ENCODE measurements at regions not wholly inside any gene's neighbourhood (a gene's known extent, or its start where the extent isn't known, plus 50 kb on each side); places are given as distances from the start of the nearest gene placed in this dataset.

- no peak for ATAC-seq (ENCODE audit: low read depth)
- Histone ChIP-seq H3K4me1 (ENCODE audit: control insufficient read depth, insufficient read depth, low read length) (no peaks in the 10 kb centered on the region), H3K56ac (ENCODE audit: extremely low read depth, insufficient read depth, low read length) (no peak overlapping the region), H4K5ac (ENCODE audit: low read depth, low read length) (no peak overlapping the region), H3K4me3 (ENCODE audit: insufficient read depth, low read depth, low read length) (no peak overlapping the region), H2AK5ac (ENCODE audit: low read depth, low read length) (no peak overlapping the region), H4K8ac (ENCODE audit: low read depth in 2 of 2, low read length in 2 of 2) (no peak overlapping the region), H2BK20ac (ENCODE audit: low read depth, low read length) (no peak overlapping the region), H4K20me1 (ENCODE audit: insufficient read depth, low read length) (no peaks in the 10 kb centered on the region), H3K23ac (ENCODE audit: low read depth, low read length) (no peak overlapping the region), H4K91ac (ENCODE audit: insufficient read depth, low read depth, low read length) (no peak overlapping the region), H3K27ac (ENCODE audit: insufficient read depth, low read length) (no peak overlapping the region), H3K9ac (ENCODE audit: low read depth, low read length) (no peak overlapping the region), H3K14ac (replicated peaks; ENCODE audit: low read depth, low read length) (no peak overlapping the region), H3K27me3 (ENCODE audit: control insufficient read depth, insufficient read depth, low read length) (no peaks in the 10 kb centered on the region), H2BK15ac (ENCODE audit: low read depth, low read length) (no peak overlapping the region), H2BK120ac (ENCODE audit: low read depth, low read length) (no peak overlapping the region), H2AFZ (replicated peaks; ENCODE audit: low read length, poor library complexity) (no peak overlapping the region), H3K4me2 (ENCODE audit: low read depth, low read length) (no peak overlapping the region), H3K9me1 (ENCODE audit: insufficient read depth, low read length) (no peaks in the 10 kb centered on the region), H2AK9ac (replicated peaks; ENCODE audit: low read depth, low read length, poor library complexity) (no peak overlapping the region), H3K36me3 (ENCODE audit: control insufficient read depth, insufficient read depth, low read length) (no peaks in the 10 kb centered on the region), H3K79me1 (ENCODE audit: low read depth in 1 of 2, low read length in 2 of 2) (no peaks in the 10 kb centered on the region), H3K18ac (ENCODE audit: low read depth, low read length) (no peak overlapping the region), H3K4ac (ENCODE audit: low read depth, low read length) (no peak overlapping the region), H3K9me3 (ENCODE audit: control insufficient read depth, insufficient read depth, low read length) (peaks cover 56% of the 10 kb centered on the region), H2BK5ac (ENCODE audit: low read depth, low read length, poor library complexity, severe bottlenecking) (no peak overlapping the region)
- ChIA-PET CTCF (no interaction called here), POLR2A (ENCODE audit: unreplicated experiment) (no interaction called here)
- intact Hi-C loops (cut with micrococcal nuclease) (no loop called here), dilution Hi-C loops (cut with HindIII; ENCODE audit: low sequenced_read_pairs, unreplicated experiment) (no loop called here), in situ Hi-C loops (cut with MboI; ENCODE audit: low sequenced_read_pairs) (no loop called here)
- no TSS peak for BruUV-seq (replicated peaks)
- TF ChIP-seq MXI1 (IDR thresholded peaks at IDR 0.05; ENCODE audit: borderline replicate concordance, low read depth, low read length) (no peak), USF2 (IDR thresholded peaks at IDR 0.05; ENCODE audit: low read depth, low read length) (no peak), MAFK (IDR thresholded peaks at IDR 0.05; ENCODE audit: low read depth, low read length) (no peak), FOS (IDR thresholded peaks at IDR 0.05; ENCODE audit: low read depth, low read length) (no peak), RAD21 (IDR thresholded peaks at IDR 0.05; ENCODE audit: low read length) (no peak), NFE2L2 (IDR thresholded peaks at IDR 0.05; ENCODE audit: low read depth, low read length) (no peak), SMC3 (IDR thresholded peaks at IDR 0.05; ENCODE audit: low read depth, low read length) (no peak), MAZ (IDR thresholded peaks at IDR 0.05; ENCODE audit: borderline replicate concordance, low read depth, low read length) (no peak), CEBPB (IDR thresholded peaks at IDR 0.05; ENCODE audit: low read depth, low read length) (no peak), POLR2A (IDR thresholded peaks at IDR 0.05; ENCODE audit: low read depth, low read length) (no peak), BHLHE40 (IDR thresholded peaks at IDR 0.05; ENCODE audit: low read depth, low read length) (no peak), ELK1 (IDR thresholded peaks at IDR 0.05; ENCODE audit: borderline replicate concordance, low read depth, low read length) (no peak), RCOR1 (IDR thresholded peaks at IDR 0.05; ENCODE audit: insufficient replicate concordance, low read length) (no peak), RFX5 (IDR thresholded peaks at IDR 0.05; ENCODE audit: low read depth, low read length) (no peak), CTCF (conservative IDR thresholded peaks at IDR 0.05; ENCODE audit: low read depth, low read length) (no peak), CHD1 (IDR thresholded peaks at IDR 0.05; ENCODE audit: low read depth, low read length) (no peak)
- 67% methylated on average over 1 of the region's 3 CpGs; no CpG with 5 or more reads in 1 of the 2 experiments for WGBS, 2 experiments (ENCODE audit: extremely low coverage in 2 of 2, insufficient read length in 1 of 2)
- no peak for DNase-seq
These were observed 426.7 kb upstream of the MYT1L start for GRCh38 chr2:2757764-2758163.
